Activated CD4-positive, alpha-beta T cell treated with anti-CD3 and anti-CD28 coated beads for 1 hour (primary cell): ENCODE measurements at regions not wholly inside any gene's neighbourhood (a gene's known extent, or its start where the extent isn't known, plus 50 kb on each side); places are given as distances from the start of the nearest gene placed in this dataset.
"Not testable (repeated sequence)": the region's sequence is repeated elsewhere in the genome, so short reads cannot be mapped to it uniquely, and the experiment has no call there.

Experiments used
- DNase-seq: peaks from one replicate; pipeline ENCODE4 v3.0.0-alpha.2; 2020

DNA sequence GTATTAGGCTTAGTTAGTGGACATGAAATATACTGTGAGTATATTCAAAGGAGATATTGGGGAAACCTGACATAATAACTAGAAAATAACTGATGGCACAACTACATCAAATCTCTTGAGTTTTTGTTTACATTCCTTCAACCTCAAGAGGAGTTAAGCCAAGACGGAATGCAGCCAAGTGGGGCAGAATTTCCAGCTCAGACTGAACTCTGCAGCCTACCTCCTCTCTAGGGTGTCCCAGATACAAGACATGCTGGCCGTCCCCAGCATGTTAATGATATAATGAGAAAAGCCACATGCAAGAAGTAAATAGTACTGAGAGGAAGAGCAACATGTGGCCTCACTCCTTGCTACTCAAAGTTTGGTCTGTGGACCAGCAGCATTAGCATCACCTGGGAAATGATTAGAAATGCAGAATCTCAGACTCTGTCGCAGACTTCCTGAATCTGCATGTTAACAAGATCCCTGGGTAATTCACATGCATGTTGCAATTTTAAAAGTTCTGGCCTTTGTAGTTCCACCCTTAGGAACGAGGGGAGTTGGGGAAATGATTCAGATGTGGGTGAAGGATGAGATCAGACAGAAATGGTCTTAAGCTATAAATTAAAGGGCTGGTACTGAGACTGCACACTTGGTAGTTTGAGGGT lies 118.4 kb upstream of the CACUL1 start:
- DNase-seq: no peak

GRCh38 chr10:118873738-118874105 lies 119.0 kb upstream of the CACUL1 start:
- no peak for DNase-seq

DNA sequence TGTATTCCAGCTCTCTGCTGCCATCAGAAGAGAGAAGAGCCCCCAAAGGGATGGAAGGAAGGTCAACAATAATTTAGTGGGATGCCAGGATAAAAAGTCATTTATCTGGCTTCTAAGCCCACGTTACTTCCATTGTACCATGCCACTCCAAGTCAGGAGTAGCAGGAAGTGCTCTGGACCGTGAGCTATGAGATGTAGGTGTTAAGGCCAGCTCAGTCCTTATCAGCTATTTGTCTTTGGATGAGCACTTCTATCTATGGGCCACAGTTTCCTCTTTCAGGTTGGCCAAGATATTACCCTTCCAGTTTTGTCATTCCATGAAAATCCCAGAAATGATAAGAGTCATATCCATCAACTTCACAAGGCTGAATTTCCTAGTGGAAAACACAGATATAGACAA lies 119.4 kb upstream of the CACUL1 start:
- DNase-seq: no peak

DNA sequence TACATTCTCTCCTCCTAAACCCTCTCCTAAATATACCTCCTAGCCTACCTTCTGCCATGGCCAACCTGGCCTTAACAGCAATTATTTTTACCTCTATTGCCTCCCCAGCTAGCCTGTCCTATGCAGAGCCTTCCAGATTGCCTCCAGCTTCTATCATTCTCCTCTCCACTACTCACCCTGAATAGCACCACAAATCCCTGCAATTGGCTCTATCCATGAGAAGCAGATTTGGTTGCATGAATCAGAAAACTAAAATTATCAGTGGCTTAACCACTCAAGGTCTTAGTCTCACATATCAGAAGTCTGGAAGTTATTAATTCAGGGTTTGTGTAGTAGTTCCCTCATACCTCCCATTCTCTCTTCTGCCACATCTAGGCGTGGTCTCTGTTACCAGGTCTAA lies 120.3 kb upstream of the CACUL1 start:
- no peak for DNase-seq

GRCh38 chr10:118882741-118883140 lies 128.0 kb upstream of the CACUL1 start:
- DNase-seq: no peak

DNA sequence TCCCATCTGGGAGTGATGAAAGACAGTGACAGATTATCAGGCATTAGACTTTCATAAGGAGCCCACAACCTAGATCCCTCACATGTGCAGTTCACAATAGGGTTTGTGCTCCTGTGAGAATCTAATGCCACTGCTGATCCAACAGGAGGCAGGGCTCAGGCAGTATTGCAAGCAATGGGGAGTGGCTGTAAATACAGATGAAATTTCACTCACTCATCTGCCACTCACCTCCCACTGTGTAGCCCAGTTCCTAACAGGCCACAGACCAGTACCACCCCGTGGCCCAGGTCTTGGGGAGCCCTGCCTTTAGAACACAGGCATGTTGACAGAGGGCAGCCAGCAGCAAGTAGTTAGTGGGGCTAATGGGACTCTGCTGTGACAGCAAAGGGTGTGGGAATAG lies 137.3 kb upstream of the NANOS1 start:
- DNase-seq: no peak

GRCh38 chr10:118894891-118895290 lies 134.6 kb upstream of the NANOS1 start:
- not testable (repeated sequence) for DNase-seq

DNA sequence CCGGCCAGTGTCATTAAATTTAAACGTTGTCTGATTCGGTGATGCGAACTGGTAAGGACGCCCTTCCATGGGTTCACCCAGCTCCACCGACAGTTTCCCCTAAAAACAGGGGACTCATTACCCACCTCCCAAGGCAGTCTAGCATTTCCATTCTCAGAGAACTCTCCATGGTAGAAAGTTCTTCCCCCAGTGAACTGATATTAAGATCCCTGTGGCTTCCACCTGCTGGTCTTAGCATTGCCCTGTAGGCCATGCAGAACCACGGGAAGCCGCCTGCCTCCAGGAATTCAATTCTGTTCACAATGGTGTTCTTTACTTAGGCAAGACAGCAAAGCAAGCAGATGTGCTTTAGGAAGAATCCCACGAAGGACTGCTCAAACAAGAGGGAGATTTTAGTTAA lies 128.9 kb upstream of the NANOS1 start:
- no peak for DNase-seq

DNA sequence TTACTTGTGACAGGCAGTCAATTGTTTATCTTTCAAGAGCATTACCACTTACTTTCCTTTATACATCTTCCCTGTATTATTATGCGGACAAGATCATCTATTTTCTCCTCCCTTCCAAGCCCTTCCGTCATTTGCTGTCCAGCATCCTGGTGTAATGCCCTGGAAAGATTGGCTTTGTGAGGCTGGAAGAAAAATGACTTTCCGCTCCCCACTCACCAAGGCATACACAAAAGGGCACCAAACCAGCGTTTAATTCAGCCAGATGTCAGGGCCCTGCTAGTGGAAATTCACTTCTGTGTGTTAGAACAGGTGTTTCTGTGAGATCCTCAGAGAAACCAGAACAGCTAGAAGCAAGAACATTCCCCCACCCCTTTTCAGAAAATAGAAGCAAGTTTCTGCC lies 128.1 kb upstream of the NANOS1 start:
- DNase-seq: no peak

GRCh38 chr10:118901906-118902305 lies 127.6 kb upstream of the NANOS1 start:
- DNase-seq: no peak

GRCh38 chr10:118902656-118903055 lies 126.9 kb upstream of the NANOS1 start:
- DNase-seq: not testable (repeated sequence)

- DNase-seq: no peak
Observed at GRCh38 chr10:118903251-118903650, 126.3 kb upstream of the NANOS1 start.

GRCh38 chr10:118903691-118904090 lies 125.8 kb upstream of the NANOS1 start:
- DNase-seq: no peak

- DNase-seq: no peak
Observed at GRCh38 chr10:118904286-118904685, 125.2 kb upstream of the NANOS1 start.

DNA sequence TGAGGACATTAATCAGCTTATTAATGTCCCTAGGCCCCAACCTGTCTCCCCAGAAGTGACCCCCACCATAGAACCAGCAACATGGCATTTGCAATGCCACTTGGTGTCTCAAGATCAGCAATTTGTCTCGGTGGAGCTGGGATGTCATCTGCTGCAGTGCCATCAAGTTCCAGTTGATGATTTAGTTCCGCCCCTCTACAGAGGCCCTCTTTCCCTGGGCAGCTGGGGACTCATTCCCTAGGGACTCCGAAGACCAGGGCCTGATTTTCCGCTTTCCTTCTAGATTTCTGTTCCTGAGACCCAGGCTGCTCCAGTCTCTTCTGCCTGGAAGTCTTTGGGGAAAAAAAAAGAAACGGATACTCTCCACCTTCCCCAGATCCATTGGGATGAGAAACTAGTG lies 122.5 kb upstream of the NANOS1 start:
- no peak for DNase-seq

DNA sequence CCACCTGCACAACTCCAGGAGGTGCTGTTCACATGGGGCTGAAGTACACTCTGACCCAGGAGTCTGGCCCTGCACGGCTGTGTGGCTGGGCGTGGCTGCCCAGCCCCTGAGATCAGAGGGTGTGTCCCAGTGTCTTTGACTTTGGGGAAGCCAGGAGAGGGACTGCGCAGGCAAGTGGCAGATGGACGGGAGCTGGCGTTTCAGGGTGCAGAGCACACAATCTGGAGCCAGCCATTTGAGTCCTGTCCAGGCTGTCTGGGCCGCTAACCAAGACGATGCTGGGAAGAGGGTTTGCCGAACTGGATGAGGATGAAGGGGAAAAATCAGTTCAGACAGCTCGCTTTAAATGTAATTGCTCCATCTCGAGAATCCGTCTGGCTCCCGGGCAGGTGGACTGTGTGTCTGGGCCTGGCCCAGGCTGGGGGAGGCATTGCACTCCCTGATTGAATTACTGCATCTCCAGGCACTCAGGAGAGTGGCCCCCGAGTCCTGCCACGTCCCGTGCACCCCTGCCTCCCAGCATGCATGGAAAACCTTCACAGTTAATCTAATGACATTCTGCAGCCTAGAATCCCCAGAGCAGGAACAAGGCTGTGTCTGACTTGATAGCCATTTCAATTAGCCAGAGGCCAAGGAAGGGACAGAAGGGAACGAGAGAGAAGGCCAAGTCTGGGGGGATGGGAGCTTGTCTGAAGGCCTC lies 120.8 kb upstream of the NANOS1 start:
- DNase-seq: no peak

DNA sequence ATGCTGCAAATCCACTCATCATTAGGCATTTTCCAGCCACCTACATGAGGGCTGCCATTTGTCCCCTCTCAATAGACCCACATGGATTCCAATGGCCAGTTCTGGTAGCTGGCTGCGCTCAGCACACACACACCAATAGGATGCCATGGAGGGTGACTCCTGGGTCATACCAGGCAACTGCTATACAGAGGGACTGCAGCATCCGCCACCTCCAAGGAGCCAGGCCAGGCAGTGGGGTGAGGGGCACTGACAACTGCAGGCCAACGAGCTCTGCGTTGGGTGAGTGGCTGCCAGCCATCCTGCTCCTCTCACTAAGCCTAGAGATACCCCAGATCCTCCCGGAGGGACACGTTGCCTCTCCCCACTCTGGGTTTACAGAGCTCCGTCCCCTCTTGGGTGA lies 118.8 kb upstream of the NANOS1 start:
- DNase-seq: no peak

- DNase-seq: no peak
Observed at GRCh38 chr10:118911363-118911762, 118.2 kb upstream of the NANOS1 start.

DNA sequence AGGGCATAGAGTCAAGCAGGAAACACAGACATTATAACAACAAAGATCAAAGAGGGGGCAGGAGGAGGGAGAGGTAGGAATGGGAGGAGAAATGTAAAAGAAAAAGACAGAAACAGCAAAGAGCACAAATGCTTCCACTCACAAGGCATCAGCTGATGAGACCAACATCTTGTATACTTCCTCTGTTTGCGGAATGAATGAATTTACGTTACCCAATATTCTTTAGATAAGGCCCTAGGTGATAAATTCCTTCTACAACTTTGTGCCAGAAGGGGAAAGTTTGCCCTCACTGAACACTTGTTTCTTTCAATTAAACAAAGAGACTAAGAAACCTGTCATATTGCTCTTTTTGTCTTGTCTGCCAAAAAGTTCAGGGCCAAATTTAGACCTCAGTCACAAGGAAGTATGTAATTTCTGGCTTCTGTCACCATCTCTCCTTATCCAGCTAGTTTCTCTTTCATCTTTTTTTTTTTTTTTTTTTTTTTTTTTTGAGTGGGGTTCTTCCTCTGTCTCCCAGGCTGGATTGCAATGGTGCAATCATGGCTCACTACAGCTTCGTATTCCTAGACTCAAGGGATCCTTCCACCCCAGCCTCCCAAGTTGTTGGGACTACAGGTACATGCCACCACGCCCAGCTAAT lies 116.4 kb upstream of the NANOS1 start:
- no peak for DNase-seq

GRCh38 chr10:118913825-118914224 lies 115.7 kb upstream of the NANOS1 start:
- DNase-seq: no peak

- DNase-seq: no peak
Observed at GRCh38 chr10:118914629-118915028, 114.9 kb upstream of the NANOS1 start.

- DNase-seq: no peak
Observed at GRCh38 chr10:118915161-118915560, 114.4 kb upstream of the NANOS1 start.

DNA sequence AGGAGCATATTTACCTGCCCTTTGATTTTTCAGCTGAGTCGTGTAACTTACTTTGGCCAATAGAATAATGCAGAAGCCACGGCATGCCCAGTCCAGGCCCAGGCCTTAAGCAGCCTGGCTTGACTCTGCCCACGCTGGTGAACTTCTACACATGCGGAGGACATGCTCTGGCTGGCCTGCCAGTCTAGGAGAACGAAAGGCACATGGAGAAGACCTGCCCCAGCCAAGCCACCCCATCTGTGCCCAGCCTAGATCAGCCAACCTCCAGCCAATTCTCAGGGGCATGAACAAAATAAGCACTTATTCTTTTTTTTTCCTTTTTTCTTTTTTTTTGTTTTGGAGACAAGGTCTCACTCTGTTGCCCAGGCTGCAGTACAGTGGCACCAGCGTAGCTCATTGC lies 112.7 kb upstream of the NANOS1 start:
- no peak for DNase-seq

GRCh38 chr10:118917701-118918100 lies 111.8 kb upstream of the NANOS1 start:
- no peak for DNase-seq

DNA sequence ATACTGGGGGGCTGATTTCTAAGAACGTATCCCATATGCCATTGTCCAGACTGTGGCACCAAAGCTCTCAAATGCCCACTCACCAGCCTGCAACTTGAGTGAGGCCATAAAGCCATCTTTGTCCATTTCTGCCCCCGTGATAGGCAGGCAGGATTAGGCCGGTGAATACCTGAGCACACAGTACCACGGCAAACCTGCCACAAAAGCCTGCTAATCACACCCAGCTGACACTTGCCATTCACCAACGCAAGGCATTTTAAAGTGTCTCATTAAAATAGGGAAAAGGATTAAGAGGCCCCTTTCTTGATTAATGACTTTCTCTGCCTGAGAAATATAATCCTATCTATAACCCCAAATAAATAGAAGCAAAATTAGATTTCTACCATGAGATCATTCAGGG lies 111.4 kb upstream of the NANOS1 start:
- DNase-seq: no peak
